Liver (tissue), 8 donors: ENCODE measurements at regions not wholly inside any gene's neighbourhood (a gene's known extent, or its start where the extent isn't known, plus 50 kb on each side); places are given as distances from the start of the nearest gene placed in this dataset.

ENCODE experiments used
- DNase-seq: peaks from one replicate; pipeline ENCODE4 v3.0.0-alpha.2; 2017; ENCODE audit warnings: low spot score
- H3K27ac ChIP-seq, 2 donors: one replicate each; pipeline ENCODE4 v1.7.0; 2013; ENCODE audit warnings: inconsistent platforms in 2 of 2, low read length in 2 of 2, control low read depth in 1 of 2, low read depth in 1 of 2, mild to moderate bottlenecking in 1 of 2
- H3K27me3 ChIP-seq, 4 donors: one replicate each; pipeline versions ENCODE4 v1.6.1 to v1.7.0; 2013; ENCODE audit warnings: low read length in 3 of 4, inconsistent platforms in 1 of 4, mild to moderate bottlenecking in 1 of 4, moderate library complexity in 1 of 4; ENCODE audit not compliant: control insufficient read depth in 4 of 4, insufficient read depth in 4 of 4
- H3K36me3 ChIP-seq, 4 donors: one replicate each; pipeline versions ENCODE4 v1.6.1 to v1.7.0; 2013; ENCODE audit warnings: low read length in 3 of 4, mild to moderate bottlenecking in 3 of 4, low read depth in 1 of 4, moderate library complexity in 1 of 4; ENCODE audit not compliant: control insufficient read depth in 4 of 4, insufficient read depth in 3 of 4
- H3K4me1 ChIP-seq, 4 donors: one replicate each; pipeline versions ENCODE4 v1.6.1 to v1.7.0; 2013; ENCODE audit warnings: low read length in 3 of 4, mild to moderate bottlenecking in 3 of 4, moderate library complexity in 1 of 4; ENCODE audit not compliant: control insufficient read depth in 4 of 4, insufficient read depth in 4 of 4
- H3K4me3 ChIP-seq, 3 donors: one replicate each; pipeline versions ENCODE4 v1.6.1 to v1.7.0; 2013; ENCODE audit warnings: low read length in 3 of 3, control low read depth in 1 of 3, low read depth in 1 of 3, mild to moderate bottlenecking in 1 of 3
- H3K9ac ChIP-seq, 2 donors: one replicate each; pipeline ENCODE4 v1.7.0; 2013; ENCODE audit warnings: low read length in 2 of 2, mild to moderate bottlenecking in 2 of 2, moderate library complexity in 2 of 2, control low read depth in 1 of 2, low read depth in 1 of 2
- H3K9me3 ChIP-seq, 4 donors: one replicate each; pipeline versions ENCODE4 v1.6.1 to v1.7.0; 2013; ENCODE audit warnings: low read length in 3 of 4; ENCODE audit not compliant: control insufficient read depth in 4 of 4
- EGR1 ChIP-seq, 2 donors: IDR thresholded peaks; 2 replicates each; pipeline ENCODE4 v1.6.1; 2016 to 2018; ENCODE audit warnings: antibody characterized with exemption in 2 of 2, low read depth in 2 of 2
- FOXA1 ChIP-seq: IDR thresholded peaks from 2 replicates; pipeline ENCODE4 v1.6.1; 2016; ENCODE audit warnings: antibody characterized with exemption
- FOXA2 ChIP-seq: IDR thresholded peaks from 2 replicates; pipeline ENCODE4 v1.6.1; 2016; ENCODE audit warnings: antibody characterized with exemption
- GABPA ChIP-seq, 2 donors: IDR thresholded peaks in 1 of 2; conservative IDR thresholded peaks in 1 of 2; 2 replicates each; pipeline ENCODE4 v1.6.1; 2016; ENCODE audit warnings: antibody characterized with exemption in 2 of 2, mild to moderate bottlenecking in 1 of 2, moderate library complexity in 1 of 2
- HNF4A ChIP-seq, 2 donors: conservative IDR thresholded peaks; 2 replicates each; pipeline ENCODE4 v1.6.1; 2016; ENCODE audit warnings: antibody characterized with exemption in 2 of 2, mild to moderate bottlenecking in 2 of 2
- HNF4G ChIP-seq: IDR thresholded peaks from 2 replicates; pipeline ENCODE4 v1.6.1; 2016; ENCODE audit warnings: antibody characterized with exemption
- JUND ChIP-seq, 2 donors: IDR thresholded peaks; 2 replicates each; pipeline ENCODE4 v1.6.1; 2016; ENCODE audit warnings: antibody characterized with exemption in 2 of 2
- NR2F2 ChIP-seq: IDR thresholded peaks from 2 replicates; pipeline ENCODE4 v1.6.1; 2016; ENCODE audit warnings: antibody characterized with exemption
- RAD21 ChIP-seq, 2 donors: IDR thresholded peaks; 2 replicates each; pipeline ENCODE4 v1.6.1; 2016; ENCODE audit warnings: antibody characterized with exemption in 2 of 2, mild to moderate bottlenecking in 2 of 2
- RXRA ChIP-seq, 2 donors: IDR thresholded peaks; 2 replicates each; pipeline ENCODE4 v1.6.1; 2017 to 2018; ENCODE audit warnings: antibody characterized with exemption in 2 of 2, mild to moderate bottlenecking in 1 of 2
- SP1 ChIP-seq: IDR thresholded peaks from 2 replicates; pipeline ENCODE4 v1.6.1; 2018; ENCODE audit warnings: antibody characterized with exemption, mild to moderate bottlenecking
- TAF1 ChIP-seq: conservative IDR thresholded peaks from 2 replicates; pipeline ENCODE4 v1.6.1; 2016; ENCODE audit warnings: antibody characterized with exemption, mild to moderate bottlenecking
- YY1 ChIP-seq: IDR thresholded peaks from 2 replicates; pipeline ENCODE4 v1.6.1; 2016; ENCODE audit warnings: antibody characterized with exemption, mild to moderate bottlenecking
- WGBS: extraction: QIAGEN DNeasy Blood & Tissue Kit; methylation state at CpG from one replicate; pipeline ENCODE4 v1.1.7; 2013; 5-methylcytosine and 5-hydroxymethylcytosine counted together
- TF ChIP-seq, protein P1 (sequence below): IDR thresholded peaks from 2 replicates; pipeline ENCODE4 v1.6.1; 2016; ENCODE audit warnings: antibody characterized with exemption, mild to moderate bottlenecking
- TF ChIP-seq, protein P2 (sequence below): IDR thresholded peaks from 2 replicates; pipeline ENCODE4 v1.6.1; 2016; ENCODE audit warnings: antibody characterized with exemption
- TF ChIP-seq, protein P3 (sequence below): IDR thresholded peaks from 2 replicates; pipeline ENCODE4 v1.6.1; 2016; ENCODE audit warnings: antibody characterized with exemption
- TF ChIP-seq, protein P4 (sequence below): fragments of 150-350 bp; IDR thresholded peaks from 2 replicates; pipeline ENCODE4 v1.5.1; 2017; ENCODE audit warnings: improper control_type of control experiment, low read depth, low read length; ENCODE audit not compliant: missing input control
- TF ChIP-seq, protein P5 (sequence below): IDR thresholded peaks from 2 replicates; pipeline ENCODE4 v1.6.1; 2016; ENCODE audit warnings: antibody characterized with exemption
- donor health status: healthy.
- donor health status: healthy.
- donor health status: healthy.
- donor health status: healthy.
- donor health status: healthy.

DNA sequence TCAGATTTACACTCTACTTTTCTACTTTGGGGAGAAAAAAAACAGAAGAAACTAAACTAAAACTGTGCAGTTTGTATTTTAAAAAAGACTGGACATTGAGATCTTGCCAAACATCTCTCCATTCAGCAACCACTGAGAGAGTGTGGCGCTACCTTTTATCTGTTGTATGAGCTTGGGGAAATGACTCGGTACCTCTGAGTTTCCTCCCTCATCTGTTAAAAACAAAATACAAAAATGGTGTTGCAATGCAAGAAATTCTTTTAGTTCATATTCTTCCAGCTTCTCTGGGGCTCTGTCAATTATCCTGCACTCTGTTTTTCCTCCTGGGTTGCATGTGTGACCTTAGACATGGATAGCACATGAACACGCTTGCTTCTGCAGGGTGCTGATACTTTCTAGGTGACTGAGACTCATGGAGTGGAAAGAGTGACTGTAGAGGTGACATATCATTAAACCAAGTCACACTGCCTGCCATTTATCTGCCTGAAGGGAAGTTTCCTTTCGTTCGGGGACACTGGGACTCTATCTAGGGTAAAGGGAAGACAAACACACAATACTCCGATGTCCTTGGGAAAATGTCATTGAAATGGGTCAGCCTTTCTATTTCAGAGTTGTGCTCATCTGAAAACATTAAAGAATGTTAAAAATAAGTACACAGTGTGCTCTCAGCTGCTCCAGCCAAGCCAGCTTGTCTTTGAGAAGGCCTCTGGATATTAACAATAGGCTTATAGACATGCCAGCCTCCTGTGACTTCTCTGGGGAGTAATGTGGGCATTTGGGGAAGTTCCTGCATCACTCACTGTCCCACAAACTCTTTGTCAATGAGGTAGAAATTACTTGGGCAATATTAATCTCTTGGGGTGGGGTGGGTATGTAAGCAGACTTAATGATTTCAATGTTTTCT is 91.4 kb downstream of the TRIB2 start:
- Histone ChIP-seq H3K4me1 (no peaks in the 10 kb centered on the region), H3K27me3 (peaks cover 0 to 7% (median 0%) of the 10 kb centered on the region in 4 donors), H3K9ac (no peak overlapping the region), H3K9me3 (no peaks in the 10 kb centered on the region), H3K36me3 (no peaks in the 10 kb centered on the region), H3K27ac (peak overlapping the region in 1 of 2 donors; percentile 16), H3K4me3 (no peak overlapping the region)
- no peak for TF ChIP-seq FOXA1
- TF ChIP-seq HNF4G, result no peak
- TF ChIP-seq, protein P1, sequence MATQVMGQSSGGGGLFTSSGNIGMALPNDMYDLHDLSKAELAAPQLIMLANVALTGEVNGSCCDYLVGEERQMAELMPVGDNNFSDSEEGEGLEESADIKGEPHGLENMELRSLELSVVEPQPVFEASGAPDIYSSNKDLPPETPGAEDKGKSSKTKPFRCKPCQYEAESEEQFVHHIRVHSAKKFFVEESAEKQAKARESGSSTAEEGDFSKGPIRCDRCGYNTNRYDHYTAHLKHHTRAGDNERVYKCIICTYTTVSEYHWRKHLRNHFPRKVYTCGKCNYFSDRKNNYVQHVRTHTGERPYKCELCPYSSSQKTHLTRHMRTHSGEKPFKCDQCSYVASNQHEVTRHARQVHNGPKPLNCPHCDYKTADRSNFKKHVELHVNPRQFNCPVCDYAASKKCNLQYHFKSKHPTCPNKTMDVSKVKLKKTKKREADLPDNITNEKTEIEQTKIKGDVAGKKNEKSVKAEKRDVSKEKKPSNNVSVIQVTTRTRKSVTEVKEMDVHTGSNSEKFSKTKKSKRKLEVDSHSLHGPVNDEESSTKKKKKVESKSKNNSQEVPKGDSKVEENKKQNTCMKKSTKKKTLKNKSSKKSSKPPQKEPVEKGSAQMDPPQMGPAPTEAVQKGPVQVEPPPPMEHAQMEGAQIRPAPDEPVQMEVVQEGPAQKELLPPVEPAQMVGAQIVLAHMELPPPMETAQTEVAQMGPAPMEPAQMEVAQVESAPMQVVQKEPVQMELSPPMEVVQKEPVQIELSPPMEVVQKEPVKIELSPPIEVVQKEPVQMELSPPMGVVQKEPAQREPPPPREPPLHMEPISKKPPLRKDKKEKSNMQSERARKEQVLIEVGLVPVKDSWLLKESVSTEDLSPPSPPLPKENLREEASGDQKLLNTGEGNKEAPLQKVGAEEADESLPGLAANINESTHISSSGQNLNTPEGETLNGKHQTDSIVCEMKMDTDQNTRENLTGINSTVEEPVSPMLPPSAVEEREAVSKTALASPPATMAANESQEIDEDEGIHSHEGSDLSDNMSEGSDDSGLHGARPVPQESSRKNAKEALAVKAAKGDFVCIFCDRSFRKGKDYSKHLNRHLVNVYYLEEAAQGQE, result no peak
- TF ChIP-seq, protein P2, sequence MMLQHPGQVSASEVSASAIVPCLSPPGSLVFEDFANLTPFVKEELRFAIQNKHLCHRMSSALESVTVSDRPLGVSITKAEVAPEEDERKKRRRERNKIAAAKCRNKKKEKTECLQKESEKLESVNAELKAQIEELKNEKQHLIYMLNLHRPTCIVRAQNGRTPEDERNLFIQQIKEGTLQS, result no peak
- peak in 1 of 2 donors; percentile 20 for TF ChIP-seq RAD21 (IDR thresholded peaks at IDR 0.05)
- peak; percentile 83 for TF ChIP-seq NR2F2
- no peak for TF ChIP-seq FOXA2
- TF ChIP-seq EGR1 (IDR thresholded peaks at IDR 0.05; ENCODE audit: low read depth in 2 of 2), result no peak
- TF ChIP-seq SP1, result peak; percentile 54
- TF ChIP-seq GABPA (IDR thresholded peaks at IDR 0.05 in 1 of 2, conservative IDR thresholded peaks at IDR 0.05 in 1 of 2), result no peak
- TF ChIP-seq RXRA (IDR thresholded peaks at IDR 0.05), result peak; percentile 33 to 37
- TF ChIP-seq, protein P3, sequence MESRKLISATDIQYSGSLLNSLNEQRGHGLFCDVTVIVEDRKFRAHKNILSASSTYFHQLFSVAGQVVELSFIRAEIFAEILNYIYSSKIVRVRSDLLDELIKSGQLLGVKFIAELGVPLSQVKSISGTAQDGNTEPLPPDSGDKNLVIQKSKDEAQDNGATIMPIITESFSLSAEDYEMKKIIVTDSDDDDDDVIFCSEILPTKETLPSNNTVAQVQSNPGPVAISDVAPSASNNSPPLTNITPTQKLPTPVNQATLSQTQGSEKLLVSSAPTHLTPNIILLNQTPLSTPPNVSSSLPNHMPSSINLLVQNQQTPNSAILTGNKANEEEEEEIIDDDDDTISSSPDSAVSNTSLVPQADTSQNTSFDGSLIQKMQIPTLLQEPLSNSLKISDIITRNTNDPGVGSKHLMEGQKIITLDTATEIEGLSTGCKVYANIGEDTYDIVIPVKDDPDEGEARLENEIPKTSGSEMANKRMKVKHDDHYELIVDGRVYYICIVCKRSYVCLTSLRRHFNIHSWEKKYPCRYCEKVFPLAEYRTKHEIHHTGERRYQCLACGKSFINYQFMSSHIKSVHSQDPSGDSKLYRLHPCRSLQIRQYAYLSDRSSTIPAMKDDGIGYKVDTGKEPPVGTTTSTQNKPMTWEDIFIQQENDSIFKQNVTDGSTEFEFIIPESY, result no peak
- peak in 1 of 2 donors; percentile 52 for TF ChIP-seq JUND (IDR thresholded peaks at IDR 0.05)
- TF ChIP-seq, protein P4, sequence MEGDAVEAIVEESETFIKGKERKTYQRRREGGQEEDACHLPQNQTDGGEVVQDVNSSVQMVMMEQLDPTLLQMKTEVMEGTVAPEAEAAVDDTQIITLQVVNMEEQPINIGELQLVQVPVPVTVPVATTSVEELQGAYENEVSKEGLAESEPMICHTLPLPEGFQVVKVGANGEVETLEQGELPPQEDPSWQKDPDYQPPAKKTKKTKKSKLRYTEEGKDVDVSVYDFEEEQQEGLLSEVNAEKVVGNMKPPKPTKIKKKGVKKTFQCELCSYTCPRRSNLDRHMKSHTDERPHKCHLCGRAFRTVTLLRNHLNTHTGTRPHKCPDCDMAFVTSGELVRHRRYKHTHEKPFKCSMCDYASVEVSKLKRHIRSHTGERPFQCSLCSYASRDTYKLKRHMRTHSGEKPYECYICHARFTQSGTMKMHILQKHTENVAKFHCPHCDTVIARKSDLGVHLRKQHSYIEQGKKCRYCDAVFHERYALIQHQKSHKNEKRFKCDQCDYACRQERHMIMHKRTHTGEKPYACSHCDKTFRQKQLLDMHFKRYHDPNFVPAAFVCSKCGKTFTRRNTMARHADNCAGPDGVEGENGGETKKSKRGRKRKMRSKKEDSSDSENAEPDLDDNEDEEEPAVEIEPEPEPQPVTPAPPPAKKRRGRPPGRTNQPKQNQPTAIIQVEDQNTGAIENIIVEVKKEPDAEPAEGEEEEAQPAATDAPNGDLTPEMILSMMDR, result no peak
- no peak for TF ChIP-seq TAF1
- TF ChIP-seq HNF4A (conservative IDR thresholded peaks at IDR 0.05), result no peak
- TF ChIP-seq, protein P5, sequence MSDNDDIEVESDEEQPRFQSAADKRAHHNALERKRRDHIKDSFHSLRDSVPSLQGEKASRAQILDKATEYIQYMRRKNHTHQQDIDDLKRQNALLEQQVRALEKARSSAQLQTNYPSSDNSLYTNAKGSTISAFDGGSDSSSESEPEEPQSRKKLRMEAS, result peak; percentile 14
- TF ChIP-seq YY1, result no peak
- WGBS, result 63% methylated on average over 6 of the region's 6 CpGs
- DNase-seq, result no peak
